ENCODE measurements at regions not wholly inside any gene's neighbourhood (a gene's known extent, or its start where the extent isn't known, plus 50 kb on each side); places are given as distances from the start of the nearest gene placed in this dataset.

GRCh38 chr16:13397126-13397525, 495.7 kb downstream of the SHISA9 start:
- no peak for TF ChIP-seq CTCF (IDR thresholded peaks at IDR 0.05)

GRCh38 chr16:13401641-13402040, 500.2 kb downstream of the SHISA9 start:
- TF ChIP-seq CTCF (IDR thresholded peaks at IDR 0.05): no peak

GRCh38 chr16:13402601-13403000, 501.2 kb downstream of the SHISA9 start:
- TF ChIP-seq CTCF (IDR thresholded peaks at IDR 0.05): no peak

- no peak for TF ChIP-seq CTCF (IDR thresholded peaks at IDR 0.05)
These were observed 501.9 kb downstream of the SHISA9 start for GRCh38 chr16:13403326-13403725.

- no peak for TF ChIP-seq CTCF (IDR thresholded peaks at IDR 0.05)
These were observed 505.8 kb upstream of the ERCC4 start for GRCh38 chr16:13414154-13414553.

- no peak for TF ChIP-seq CTCF (IDR thresholded peaks at IDR 0.05)
These were observed 500.4 kb upstream of the ERCC4 start for GRCh38 chr16:13419589-13419988.

- no peak for TF ChIP-seq CTCF (IDR thresholded peaks at IDR 0.05)
These were observed 498.2 kb upstream of the ERCC4 start for GRCh38 chr16:13421726-13422125.

- no peak for TF ChIP-seq CTCF (IDR thresholded peaks at IDR 0.05)
These were observed 494.1 kb upstream of the ERCC4 start for GRCh38 chr16:13425836-13426235.

Data from LNCAP (cell line).